GM18508 (cell line): ENCODE measurements at regions not wholly inside any gene's neighbourhood (a gene's known extent, or its start where the extent isn't known, plus 50 kb on each side); places are given as distances from the start of the nearest gene placed in this dataset.

Source experiments
- ATAC-seq: cut with Tn5 transposase; IDR thresholded peaks from one replicate; pipeline ENCODE4 v1.9.1; 2021; ENCODE audit warnings: moderate number of reproducible peaks; ENCODE audit not compliant: insufficient read depth, unreplicated experiment

DNA sequence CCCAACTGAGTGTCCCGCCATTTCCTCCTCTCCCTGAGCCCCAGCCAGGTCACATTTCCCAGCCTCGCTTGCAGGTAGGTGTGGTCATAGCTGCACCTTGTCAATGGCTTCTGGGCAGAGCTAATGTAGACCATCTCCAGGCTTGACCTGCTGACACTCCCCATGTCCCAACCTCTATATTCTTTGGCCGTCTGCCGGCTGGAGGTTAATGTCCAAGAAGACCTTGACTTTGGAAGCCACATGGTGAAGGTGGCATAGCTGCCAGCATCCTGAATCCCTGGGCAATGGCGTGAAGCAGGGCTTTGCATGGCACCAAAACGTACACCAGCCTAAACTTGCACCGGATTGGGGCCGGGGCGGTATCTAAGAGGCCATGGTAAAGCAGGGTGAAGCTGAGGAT lies 88.3 kb downstream of the SPP2 start:
- ATAC-seq, result no peak

DNA sequence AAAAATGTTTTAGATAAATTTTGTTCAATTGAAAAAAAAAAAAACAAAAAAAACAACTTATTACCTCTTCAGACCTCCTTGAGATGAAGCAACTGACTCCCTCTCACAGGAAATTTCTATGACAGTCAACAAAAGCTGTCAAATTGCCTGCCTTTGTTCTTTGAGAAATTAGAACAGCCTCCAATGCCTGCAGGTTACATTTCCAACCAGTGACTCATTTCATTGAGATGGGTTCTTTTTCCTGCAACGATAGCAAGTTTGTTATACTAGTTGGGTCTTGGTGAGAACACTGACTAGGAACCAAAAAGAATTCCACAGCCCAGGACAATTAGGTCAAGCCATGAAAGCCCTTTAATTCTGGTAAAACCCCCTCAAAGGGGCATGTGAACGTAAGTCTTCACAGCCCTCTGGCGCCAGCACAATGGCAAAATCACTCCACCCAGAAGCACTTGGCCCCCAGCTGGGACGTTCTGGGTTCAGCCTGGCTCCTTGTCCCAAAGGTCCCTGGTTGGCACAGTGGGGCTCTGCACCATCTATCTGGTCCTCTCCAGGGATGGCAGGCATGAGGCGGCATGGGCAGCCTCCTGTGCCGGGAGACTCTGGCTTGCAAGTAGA lies 87.0 kb downstream of the SPP2 start:
- no peak for ATAC-seq

DNA sequence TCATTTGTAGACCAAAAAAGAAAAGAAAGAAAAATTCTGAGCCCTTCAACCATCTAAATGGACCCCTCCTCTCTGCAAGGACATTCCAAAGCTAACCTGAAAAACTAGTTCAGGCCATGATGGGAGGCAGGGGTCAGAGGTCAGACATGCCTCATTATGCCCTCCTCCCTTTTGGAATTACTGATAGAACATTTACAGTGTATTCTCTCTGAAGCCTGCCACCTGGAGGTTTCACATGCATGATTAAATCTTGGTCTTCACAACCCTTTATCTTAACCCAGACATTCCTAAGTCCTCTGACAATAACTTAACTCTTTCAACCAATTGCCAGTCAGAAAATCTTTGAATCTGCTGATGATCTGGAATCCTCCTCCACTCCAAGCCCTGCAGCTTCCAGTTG lies 86.0 kb downstream of the SPP2 start:
- ATAC-seq, result no peak

GRCh38 chr2:234135750-234136221 lies 85.3 kb downstream of the SPP2 start:
- ATAC-seq, result no peak

DNA sequence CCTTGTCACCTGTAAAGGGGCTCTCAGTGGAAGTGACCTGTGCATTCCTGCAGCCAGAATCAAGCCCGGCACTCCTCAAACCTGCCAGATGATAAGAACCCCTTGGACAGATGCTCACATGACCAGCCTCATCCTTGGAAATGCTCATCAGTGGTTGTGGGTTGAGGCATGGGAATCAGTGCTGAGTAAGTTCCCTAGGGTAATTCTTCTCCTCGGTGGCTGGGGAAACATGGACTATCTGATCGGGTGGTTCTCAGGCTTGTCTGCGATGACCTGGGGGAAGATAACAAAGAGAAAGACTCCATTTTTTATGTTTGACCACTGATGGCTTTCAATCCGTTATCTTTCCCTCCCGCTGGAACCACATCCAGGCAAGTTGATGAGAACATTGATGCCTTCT lies 84.0 kb downstream of the SPP2 start:
- ATAC-seq, result no peak

DNA sequence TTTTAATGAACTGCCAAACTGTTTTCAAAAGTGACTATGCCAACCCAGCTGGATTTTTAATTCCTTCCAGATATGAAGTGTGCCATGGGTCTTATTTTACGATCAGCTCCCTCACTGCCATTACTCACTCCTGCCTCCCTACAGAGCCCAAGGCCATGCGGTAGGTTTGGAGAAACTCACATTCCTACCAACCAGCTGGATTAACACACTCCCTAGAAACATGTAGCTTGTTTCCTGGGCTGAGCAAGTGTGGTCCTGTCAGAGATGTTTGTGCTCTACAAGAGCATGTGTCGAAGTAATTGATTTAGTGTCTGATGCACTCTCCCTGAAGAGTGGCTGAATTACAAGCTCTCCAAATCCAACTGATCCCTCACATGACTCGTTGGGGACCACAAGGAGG lies 82.5 kb downstream of the SPP2 start:
- ATAC-seq, result no peak

DNA sequence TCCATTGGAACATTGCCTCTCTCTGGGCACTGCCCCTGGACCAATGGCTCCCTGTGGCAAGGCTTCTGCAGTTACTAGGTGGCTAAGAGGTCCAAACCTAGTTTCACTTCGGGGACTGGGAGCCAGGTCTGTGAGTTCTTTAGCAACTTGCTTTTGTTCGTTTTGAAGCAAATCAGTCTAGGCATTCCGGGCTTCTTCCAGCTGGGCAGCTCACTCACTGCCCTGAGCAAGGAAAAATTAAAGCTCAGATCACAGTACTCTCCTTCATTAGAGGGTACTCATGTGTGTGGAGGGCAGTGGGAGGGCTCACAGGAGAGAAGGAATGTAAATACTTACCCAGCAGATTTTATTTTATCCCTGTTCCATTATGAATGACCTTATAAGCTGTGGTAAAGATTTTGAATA lies 80.3 kb downstream of the SPP2 start:
- ATAC-seq, result no peak

DNA sequence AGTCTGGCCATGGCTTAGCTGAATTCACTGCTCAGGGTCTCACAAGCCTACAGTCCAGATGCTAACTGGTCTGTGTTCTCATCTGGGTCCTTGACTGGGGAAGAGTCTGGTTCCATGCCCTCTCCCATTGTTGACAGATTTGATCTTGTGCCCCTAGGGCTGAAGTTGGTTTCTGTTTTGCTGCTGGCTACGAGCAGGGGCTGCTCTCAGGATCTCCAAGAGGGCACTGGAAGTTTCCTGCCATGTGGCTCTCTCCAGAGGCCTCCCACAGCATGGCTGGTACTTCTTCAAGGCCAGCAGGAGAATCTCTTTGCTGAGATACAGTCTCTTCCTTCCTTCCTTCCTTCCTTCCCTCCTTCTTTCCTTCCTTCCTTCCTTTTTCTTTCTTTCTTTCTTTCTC lies 78.1 kb downstream of the SPP2 start:
- ATAC-seq, result no peak
